Stomach (tissue), 8 donors: ENCODE measurements at regions not wholly inside any gene's neighbourhood (a gene's known extent, or its start where the extent isn't known, plus 50 kb on each side); places are given as distances from the start of the nearest gene placed in this dataset.

Source experiments
- DNase-seq, 2 donors: peaks; one replicate each; pipeline versions ENCODE4 v3.0.0 to v3.0.0-alpha.2; 2013 to 2019
- H3K27ac ChIP-seq, 5 donors: fragments of 200-600 bp in 4 of 5; sonication (generic) in 4 of 5; one replicate each; pipeline ENCODE4 v1.5.1; 2013 to 2019; ENCODE audit warnings: mild to moderate bottlenecking in 1 of 5, moderate library complexity in 1 of 5
- H3K27me3 ChIP-seq, 3 donors: fragments of 200-600 bp; sonication (generic); one replicate each; pipeline ENCODE4 v1.5.1; 2017 to 2019; ENCODE audit warnings: mixed run types in 1 of 3
- H3K36me3 ChIP-seq, 4 donors: fragments of 200-600 bp; sonication (generic); 1 replicate in 3 of 4; 2 replicates in 1 of 4; pipeline ENCODE4 v1.5.1; 2016 to 2019
- H3K4me1 ChIP-seq, 4 donors: fragments of 200-600 bp; sonication (generic); one replicate each; pipeline ENCODE4 v1.5.1; 2016 to 2019
- H3K4me3 ChIP-seq, 4 donors: fragments of 200-600 bp; sonication (generic) in 3 of 4; one replicate each; pipeline ENCODE4 v1.5.1; 2016 to 2019; ENCODE audit warnings: mild to moderate bottlenecking in 1 of 4
- H3K9me3 ChIP-seq, 4 donors: fragments of 200-600 bp; sonication (generic); one replicate each; pipeline ENCODE4 v1.5.1; 2016 to 2019
- EP300 ChIP-seq: sonication (generic); formaldehyde crosslinking; IDR thresholded peaks from one replicate; pipeline ENCODE4 v1.6.1; 2017; ENCODE audit warnings: antibody characterized with exemption
- POLR2A ChIP-seq, 4 donors: fragments of 450-650 bp; IDR thresholded peaks; one replicate each; pipeline ENCODE4 v1.6.1; 2016; ENCODE audit warnings: antibody characterized with exemption in 4 of 4, control low read depth in 2 of 4, mild to moderate bottlenecking in 1 of 4, moderate library complexity in 1 of 4
- POLR2AphosphoS5 ChIP-seq, 3 donors: sonication (generic); formaldehyde crosslinking; IDR thresholded peaks; one replicate each; pipeline ENCODE4 v1.6.1; 2016; ENCODE audit warnings: antibody characterized with exemption in 3 of 3
- WGBS, 5 donors: extraction: QIAGEN DNeasy Blood & Tissue Kit in 3 of 5; methylation state at CpG; one replicate each; pipeline versions ENCODE4 v1.1.5 to v1.1.7; 2013 to 2018; 5-methylcytosine and 5-hydroxymethylcytosine counted together
- intact Hi-C: fragments of 100-400 bp; cut with DNase I; formaldehyde crosslinking; loops from one replicate; pipeline ENCODE4 v1.15.1; 2023; ENCODE audit warnings: low total_unique reads
- TF ChIP-seq, protein P1 (sequence below), 7 experiments: fragments of 450-650 bp in 4 of 7; fragments of 200-600 bp in 3 of 7; sonication (generic) in 3 of 7; IDR thresholded peaks; one replicate each; pipeline ENCODE4 v1.5.1; 2016 to 2019; ENCODE audit warnings: antibody characterized with exemption in 7 of 7, control low read depth in 2 of 7, mild to moderate bottlenecking in 1 of 7
- donor health status: healthy with polysubstance abuse.
- donor health status: Bipolar disorder and iron deficiency.
- donor health status: healthy.

DNA sequence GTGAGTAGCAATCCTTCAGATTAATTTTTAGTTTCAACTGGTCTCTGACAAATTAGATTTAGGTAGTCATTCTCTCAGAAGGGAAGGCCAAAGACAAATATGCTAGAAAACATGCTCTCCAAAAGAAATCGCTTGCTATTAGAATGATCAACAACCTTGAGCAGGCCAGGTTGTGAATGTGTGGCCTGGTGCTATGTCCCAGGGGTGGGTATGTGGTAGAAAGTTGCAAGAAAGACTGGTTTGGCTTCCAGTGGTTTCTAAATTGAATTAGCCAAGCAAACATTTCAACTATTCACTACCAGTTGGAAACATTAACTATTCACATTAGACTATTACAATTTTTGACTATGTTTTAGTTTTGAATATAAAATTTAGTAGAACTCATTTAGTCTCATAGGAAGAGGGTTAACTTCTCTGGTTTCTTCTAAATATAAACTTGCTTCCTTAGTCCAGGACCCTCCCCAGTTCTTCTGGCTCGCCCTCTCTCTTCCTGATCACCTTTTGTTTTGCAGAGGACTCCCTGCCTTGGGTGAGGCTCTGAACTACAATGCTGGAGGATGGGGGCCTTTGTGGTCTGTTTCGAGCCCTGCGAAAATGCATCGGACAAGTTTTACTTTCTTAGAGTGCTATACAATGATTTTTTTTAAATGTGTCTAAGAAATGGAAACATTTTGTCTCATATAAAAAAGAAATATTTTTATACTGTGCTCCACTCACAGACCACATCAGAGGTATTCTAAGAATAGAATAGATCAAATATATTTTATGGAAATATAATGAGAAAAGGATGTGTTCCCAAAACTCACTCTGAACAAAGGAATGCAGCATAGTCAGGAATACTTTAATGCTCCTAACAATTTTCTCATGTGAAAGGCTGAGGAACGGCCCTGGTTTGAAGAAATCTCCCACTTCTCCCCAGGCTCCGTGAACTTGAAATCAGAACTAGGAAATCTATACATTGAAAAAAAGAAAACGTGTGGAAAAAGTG is 375.0 kb upstream of the ZEB2 start:
- Histone ChIP-seq H3K27me3 (no peaks in the 10 kb centered on the region), H3K27ac (no peak overlapping the region), H3K9me3 (no peaks in the 10 kb centered on the region), H3K36me3 (no peaks in the 10 kb centered on the region), H3K4me3 (no peak overlapping the region), H3K4me1 (no peaks in the 10 kb centered on the region)
- TF ChIP-seq POLR2A (IDR thresholded peaks at IDR 0.05) (no peak), POLR2AphosphoS5 (IDR thresholded peaks at IDR 0.05) (no peak), EP300 (no peak)
- TF ChIP-seq, protein P1, sequence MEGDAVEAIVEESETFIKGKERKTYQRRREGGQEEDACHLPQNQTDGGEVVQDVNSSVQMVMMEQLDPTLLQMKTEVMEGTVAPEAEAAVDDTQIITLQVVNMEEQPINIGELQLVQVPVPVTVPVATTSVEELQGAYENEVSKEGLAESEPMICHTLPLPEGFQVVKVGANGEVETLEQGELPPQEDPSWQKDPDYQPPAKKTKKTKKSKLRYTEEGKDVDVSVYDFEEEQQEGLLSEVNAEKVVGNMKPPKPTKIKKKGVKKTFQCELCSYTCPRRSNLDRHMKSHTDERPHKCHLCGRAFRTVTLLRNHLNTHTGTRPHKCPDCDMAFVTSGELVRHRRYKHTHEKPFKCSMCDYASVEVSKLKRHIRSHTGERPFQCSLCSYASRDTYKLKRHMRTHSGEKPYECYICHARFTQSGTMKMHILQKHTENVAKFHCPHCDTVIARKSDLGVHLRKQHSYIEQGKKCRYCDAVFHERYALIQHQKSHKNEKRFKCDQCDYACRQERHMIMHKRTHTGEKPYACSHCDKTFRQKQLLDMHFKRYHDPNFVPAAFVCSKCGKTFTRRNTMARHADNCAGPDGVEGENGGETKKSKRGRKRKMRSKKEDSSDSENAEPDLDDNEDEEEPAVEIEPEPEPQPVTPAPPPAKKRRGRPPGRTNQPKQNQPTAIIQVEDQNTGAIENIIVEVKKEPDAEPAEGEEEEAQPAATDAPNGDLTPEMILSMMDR (IDR thresholded peaks at IDR 0.05) = no peak
- 75 to 80% (median 79%) methylated on average over 8 of the region's 8 CpGs for WGBS, 5 donors
- DNase-seq = no peak
- intact Hi-C loops = no loop called here

DNA sequence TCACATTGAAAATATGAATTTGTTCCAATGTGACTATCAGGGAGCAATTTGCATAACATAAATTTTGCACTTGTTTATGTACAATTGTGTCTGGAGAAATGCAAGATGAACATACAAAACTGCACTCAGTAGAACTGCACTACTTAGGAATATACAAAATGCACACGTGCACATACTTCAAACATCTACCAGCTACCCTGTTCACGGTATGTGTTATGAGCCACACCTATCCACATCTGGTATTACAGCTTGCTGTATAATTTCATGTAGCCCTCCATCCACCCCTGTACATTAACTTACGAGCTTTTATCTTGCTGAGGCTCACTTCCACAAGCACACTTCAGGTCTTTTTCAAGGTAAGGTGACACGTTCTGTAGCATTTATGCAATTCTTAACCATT is 373.5 kb upstream of the ZEB2 start:
- intact Hi-C loops = no loop called here
- Histone ChIP-seq H3K9me3 (no peaks in the 10 kb centered on the region), H3K4me3 (no peak overlapping the region), H3K27me3 (no peaks in the 10 kb centered on the region), H3K4me1 (no peaks in the 10 kb centered on the region), H3K27ac (no peak overlapping the region), H3K36me3 (no peaks in the 10 kb centered on the region)
- TF ChIP-seq EP300 (no peak), POLR2A (IDR thresholded peaks at IDR 0.05) (no peak), POLR2AphosphoS5 (IDR thresholded peaks at IDR 0.05) (no peak)
- TF ChIP-seq, protein P1 (IDR thresholded peaks at IDR 0.05) = no peak
- DNase-seq = no peak
- WGBS, 5 donors = 75 to 84% (median 84%) methylated on average over 4 of the region's 4 CpGs

DNA sequence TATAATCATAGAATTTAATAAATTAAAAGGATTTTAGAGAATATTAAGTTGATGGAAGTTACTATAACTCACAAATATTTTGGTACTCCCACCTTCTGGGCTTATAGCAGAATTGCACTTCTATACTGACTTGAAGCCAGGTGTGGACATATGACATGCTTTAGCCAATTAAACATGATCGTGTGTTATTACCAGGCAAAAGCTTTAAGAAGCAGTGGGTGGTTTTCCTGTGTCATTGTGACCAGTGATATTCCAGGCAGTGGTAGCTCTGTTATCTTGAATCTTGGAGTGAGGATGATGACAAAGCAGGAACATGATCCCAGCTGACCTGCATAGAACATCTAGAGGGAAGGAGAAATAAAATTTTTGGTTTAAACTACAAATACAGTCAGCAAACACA is 370.9 kb upstream of the ZEB2 start:
- H3K27ac ChIP-seq = no peak overlapping the region
- intact Hi-C loops = no loop called here
- WGBS, 5 donors = 32 to 50% (median 43%) methylated on average over 1 of the region's 1 CpG
- no peaks in the 10 kb centered on the region for H3K27me3 ChIP-seq
- no peak overlapping the region for H3K4me3 ChIP-seq
- TF ChIP-seq POLR2A (IDR thresholded peaks at IDR 0.05) (no peak), POLR2AphosphoS5 (IDR thresholded peaks at IDR 0.05) (no peak), EP300 (no peak)
- TF ChIP-seq, protein P1 (IDR thresholded peaks at IDR 0.05) = no peak
- no peaks in the 10 kb centered on the region for H3K36me3 ChIP-seq
- H3K4me1 ChIP-seq = peaks cover 0 to 9% (median 3%) of the 10 kb centered on the region in 4 donors
- H3K9me3 ChIP-seq = no peaks in the 10 kb centered on the region
- peak in 1 of 2 donors; percentile 23 for DNase-seq

DNA sequence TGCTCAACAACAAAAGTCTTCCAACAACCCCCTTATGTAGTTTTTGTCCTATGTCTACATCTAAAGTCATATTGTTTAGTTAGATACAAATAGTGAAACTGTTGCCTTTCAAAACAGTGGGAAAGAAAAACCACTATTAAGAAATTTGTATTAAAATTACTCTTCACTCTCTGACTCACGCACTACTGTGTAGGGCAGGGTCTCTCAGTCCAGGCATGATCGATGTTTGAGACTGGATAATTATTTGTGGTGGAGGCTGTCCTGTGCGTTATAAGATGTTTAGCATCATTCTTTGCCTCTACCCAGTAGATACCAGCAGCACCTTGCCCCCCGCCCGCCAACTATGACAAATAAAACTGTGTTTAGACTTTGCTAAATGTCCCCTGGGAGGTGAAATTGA is 369.4 kb upstream of the ZEB2 start:
- no peaks in the 10 kb centered on the region for H3K36me3 ChIP-seq
- H3K4me3 ChIP-seq = no peak overlapping the region
- H3K9me3 ChIP-seq = no peaks in the 10 kb centered on the region
- no peak overlapping the region for H3K27ac ChIP-seq
- peaks cover 0 to 9% (median 3%) of the 10 kb centered on the region in 4 donors for H3K4me1 ChIP-seq
- intact Hi-C loops = no loop called here
- no peaks in the 10 kb centered on the region for H3K27me3 ChIP-seq
- no peak for DNase-seq
- WGBS, 5 donors = 83 to 93% (median 90%) methylated on average over 5 of the region's 5 CpGs
- no peak for TF ChIP-seq POLR2AphosphoS5 (IDR thresholded peaks at IDR 0.05)
- TF ChIP-seq, protein P1 (IDR thresholded peaks at IDR 0.05) = no peak
- no peak for TF ChIP-seq POLR2A (IDR thresholded peaks at IDR 0.05)
- no peak for TF ChIP-seq EP300
